ENCODE measurements at regions not wholly inside any gene's neighbourhood (a gene's known extent, or its start where the extent isn't known, plus 50 kb on each side); places are given as distances from the start of the nearest gene placed in this dataset.

- TF ChIP-seq CTCF (conservative IDR thresholded peaks at IDR 0.05; ENCODE audit: low read depth, low read length) (no peak), EZH2 (IDR thresholded peaks at IDR 0.05; ENCODE audit: borderline replicate concordance, low read depth, low read length, poor library complexity, severe bottlenecking) (no peak)
Observed at GRCh38 chr3:19641408-19641807, 292.6 kb downstream of the EFHB start.
